NCI-H524 treated with DMSO at 0.1 percent for 48 hours (cell line): ENCODE measurements at regions not wholly inside any gene's neighbourhood (a gene's known extent, or its start where the extent isn't known, plus 50 kb on each side); places are given as distances from the start of the nearest gene placed in this dataset.

Experiments used
- DNase-seq: peaks from one replicate; lab custom pipeline; 2025; lab: John Stamatoyannopoulos, UW

- DNase-seq: no peak
Measured at GRCh38 chr18:64615021-64615420, 466.1 kb upstream of the LINC00305 start.

- no peak for DNase-seq
Measured at GRCh38 chr18:64614446-64614845, 465.6 kb upstream of the LINC00305 start.

- DNase-seq: no peak
Measured at GRCh38 chr18:64592246-64592645, 443.4 kb upstream of the LINC00305 start.

- no peak for DNase-seq
Measured at GRCh38 chr18:64589000-64589399, 440.1 kb upstream of the LINC00305 start.

GRCh38 chr18:64566456-64566855, 417.6 kb upstream of the LINC00305 start:
- no peak for DNase-seq

- no peak for DNase-seq
Measured at GRCh38 chr18:64562651-64563050, 413.8 kb upstream of the LINC00305 start.

GRCh38 chr18:64546451-64546850, 397.6 kb upstream of the LINC00305 start:
- no peak for DNase-seq

GRCh38 chr18:64539847-64540246, 391.0 kb upstream of the LINC00305 start:
- DNase-seq: no peak

- DNase-seq: no peak
Measured at GRCh38 chr18:64528646-64529045, 379.8 kb upstream of the LINC00305 start.

GRCh38 chr18:64519201-64519600, 370.3 kb upstream of the LINC00305 start:
- DNase-seq: no peak

GRCh38 chr18:64518191-64518590, 369.3 kb upstream of the LINC00305 start:
- no peak for DNase-seq

GRCh38 chr18:64513401-64513800, 364.5 kb upstream of the LINC00305 start:
- no peak for DNase-seq

GRCh38 chr18:64490207-64490606, 341.3 kb upstream of the LINC00305 start:
- DNase-seq: no peak

GRCh38 chr18:64488698-64489097, 339.8 kb upstream of the LINC00305 start:
- DNase-seq: no peak

- no peak for DNase-seq
Measured at GRCh38 chr18:64474773-64475172, 325.9 kb upstream of the LINC00305 start.

GRCh38 chr18:64474255-64474654, 325.4 kb upstream of the LINC00305 start:
- no peak for DNase-seq

- DNase-seq: no peak
Measured at GRCh38 chr18:64449434-64449833, 300.5 kb upstream of the LINC00305 start.

- no peak for DNase-seq
Measured at GRCh38 chr18:64444819-64445218, 295.9 kb upstream of the LINC00305 start.

- no peak for DNase-seq
Measured at GRCh38 chr18:64438178-64438577, 289.3 kb upstream of the LINC00305 start.

- DNase-seq: no peak
Measured at GRCh38 chr18:64436111-64436510, 287.2 kb upstream of the LINC00305 start.

GRCh38 chr18:64419156-64419555, 270.3 kb upstream of the LINC00305 start:
- DNase-seq: no peak

GRCh38 chr18:64416990-64417389, 268.1 kb upstream of the LINC00305 start:
- DNase-seq: no peak

- DNase-seq: no peak
Measured at GRCh38 chr18:64415218-64415617, 266.3 kb upstream of the LINC00305 start.

- no peak for DNase-seq
Measured at GRCh38 chr18:64410685-64411084, 261.8 kb upstream of the LINC00305 start.

- DNase-seq: no peak
Measured at GRCh38 chr18:64409511-64409910, 260.6 kb upstream of the LINC00305 start.
